Astrocyte (in vitro differentiated cells and primary cell): ENCODE measurements at regions not wholly inside any gene's neighbourhood (a gene's known extent, or its start where the extent isn't known, plus 50 kb on each side); places are given as distances from the start of the nearest gene placed in this dataset.

Experiments
- DNase-seq: peaks from one replicate; pipeline ENCODE4 v3.0.0-alpha.2; 2010; ENCODE audit warnings: low read depth
- FAIRE-seq: peaks from 2 replicates; lab custom pipeline; 2011; peaks lifted over from hg19 to GRCh38; lab: Jason Lieb, UNC
- H2AFZ ChIP-seq: 2 replicates; pipeline ENCODE4 v1.6.0; 2012; ENCODE audit warnings: low read depth, low read length, inconsistent platforms
- H3K27ac ChIP-seq: 2 replicates; pipeline ENCODE4 v1.5.1; 2011; ENCODE audit warnings: low read depth, low read length, inconsistent platforms
- H3K27me3 ChIP-seq: 2 replicates; pipeline ENCODE4 v1.6.0; 2011; ENCODE audit warnings: low read length, inconsistent platforms; ENCODE audit not compliant: insufficient read depth
- H3K36me3 ChIP-seq: 2 replicates; pipeline ENCODE4 v1.5.1; 2011; ENCODE audit warnings: low read length, inconsistent platforms; ENCODE audit not compliant: insufficient read depth
- H3K4me1 ChIP-seq: 2 replicates; pipeline ENCODE4 v1.5.1; 2011; ENCODE audit warnings: low read length, inconsistent platforms; ENCODE audit not compliant: insufficient read depth
- H3K4me2 ChIP-seq: 2 replicates; pipeline ENCODE4 v1.6.0; 2012; ENCODE audit warnings: low read length, inconsistent platforms
- H3K4me3 ChIP-seq: 2 replicates; pipeline ENCODE4 v1.5.1; 2011; ENCODE audit warnings: low read depth, mild to moderate bottlenecking, low read length, inconsistent platforms; ENCODE audit not compliant: insufficient read depth
- H3K79me2 ChIP-seq: 2 replicates; pipeline ENCODE4 v1.6.0; 2012; ENCODE audit warnings: mild to moderate bottlenecking, low read length, inconsistent platforms; ENCODE audit not compliant: insufficient read depth
- H3K9ac ChIP-seq: 2 replicates; pipeline ENCODE4 v1.6.0; 2012; ENCODE audit warnings: mild to moderate bottlenecking, low read length, inconsistent platforms
- H3K9me3 ChIP-seq: 2 replicates; pipeline ENCODE4 v1.5.1; 2012; ENCODE audit warnings: low read depth, mild to moderate bottlenecking, low read length, inconsistent platforms; ENCODE audit not compliant: insufficient read depth
- H4K20me1 ChIP-seq: 2 replicates; pipeline ENCODE4 v1.6.0; 2012; ENCODE audit warnings: low read length, inconsistent platforms; ENCODE audit not compliant: insufficient read depth
- H3K27ac Mint-ChIP-seq: one replicate; pipeline ENCODE4 v1.8.0; 2021; ENCODE audit warnings: mild to moderate bottlenecking, mixed read lengths; ENCODE audit not compliant: unreplicated experiment
- H3K27me3 Mint-ChIP-seq: one replicate; pipeline ENCODE4 v1.8.0; 2021; ENCODE audit warnings: low read depth, mixed read lengths; ENCODE audit not compliant: unreplicated experiment
- H3K36me3 Mint-ChIP-seq: one replicate; pipeline ENCODE4 v1.8.0; 2021; ENCODE audit warnings: low read depth, mixed read lengths; ENCODE audit not compliant: unreplicated experiment
- H3K4me1 Mint-ChIP-seq: one replicate; pipeline ENCODE4 v1.8.0; 2021; ENCODE audit warnings: low read depth, mixed read lengths; ENCODE audit not compliant: unreplicated experiment
- H3K4me3 Mint-ChIP-seq: one replicate; pipeline ENCODE4 v1.8.0; 2021; ENCODE audit warnings: mild to moderate bottlenecking, moderate library complexity, mixed read lengths; ENCODE audit not compliant: unreplicated experiment
- H3K9me3 Mint-ChIP-seq: one replicate; pipeline ENCODE4 v1.8.0; 2021; ENCODE audit warnings: mild to moderate bottlenecking, mixed read lengths; ENCODE audit not compliant: unreplicated experiment
- CTCF ChIP-seq: IDR thresholded peaks from 2 replicates; pipeline ENCODE4 v1.5.1; 2011; ENCODE audit warnings: low read depth, mild to moderate bottlenecking, inconsistent platforms, low read length, moderate library complexity; ENCODE audit not compliant: insufficient read depth
- EZH2 ChIP-seq: IDR thresholded peaks from 2 replicates; pipeline ENCODE4 v1.6.1; 2012; ENCODE audit warnings: mild to moderate bottlenecking, low read length, inconsistent platforms; ENCODE audit not compliant: insufficient read depth

DNA sequence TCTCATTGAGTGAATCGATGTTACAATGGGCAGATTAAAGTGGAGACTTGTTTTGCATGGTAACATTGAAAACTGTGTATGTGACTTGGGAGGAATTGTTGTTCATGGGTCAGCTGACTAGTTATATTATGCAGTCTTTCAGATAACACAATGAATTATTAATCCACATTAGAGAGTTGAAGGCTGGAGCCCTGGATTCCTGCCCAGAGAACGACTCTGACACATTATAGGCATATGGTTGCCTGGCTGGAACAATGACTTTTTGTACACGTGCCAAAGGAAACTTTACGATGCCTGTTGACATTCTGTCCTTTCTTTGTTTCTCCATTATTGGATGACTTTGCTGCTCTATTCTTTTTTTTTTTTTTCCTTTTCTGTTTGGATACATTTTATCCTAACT is 52.3 kb upstream of the TMEM229A start:
- Mint-ChIP-seq H3K4me3 (no peak overlapping the region), H3K27ac (no peak overlapping the region), H3K9me3 (peaks cover 1% of the 10 kb centered on the region), H3K36me3 (no peaks in the 10 kb centered on the region), H3K27me3 (peaks cover 2% of the 10 kb centered on the region), H3K4me1 (no peaks in the 10 kb centered on the region)
- H3K27ac ChIP-seq = no peak overlapping the region
- H3K4me1 ChIP-seq = no peaks in the 10 kb centered on the region
- no peak overlapping the region for H3K9ac ChIP-seq
- H3K27me3 ChIP-seq = no peaks in the 10 kb centered on the region
- no peak overlapping the region for H3K4me3 ChIP-seq
- no peaks in the 10 kb centered on the region for H3K79me2 ChIP-seq
- DNase-seq (no peak), FAIRE-seq (no peak)
- H3K4me2 ChIP-seq = peak overlapping the region; percentile 8
- TF ChIP-seq EZH2 = no peak
- TF ChIP-seq CTCF = no peak
- H3K9me3 ChIP-seq = no peaks in the 10 kb centered on the region
- no peaks in the 10 kb centered on the region for H4K20me1 ChIP-seq
- H2AFZ ChIP-seq = no peak overlapping the region
- H3K36me3 ChIP-seq = no peaks in the 10 kb centered on the region

- FAIRE-seq = no peak
- Histone ChIP-seq H3K79me2 (no peaks in the 10 kb centered on the region), H3K4me1 (no peaks in the 10 kb centered on the region), H3K27me3 (no peaks in the 10 kb centered on the region), H3K27ac (no peak overlapping the region), H2AFZ (no peak overlapping the region), H3K9ac (no peak overlapping the region), H3K36me3 (no peaks in the 10 kb centered on the region), H3K4me2 (no peak overlapping the region), H4K20me1 (no peaks in the 10 kb centered on the region), H3K4me3 (no peak overlapping the region), H3K9me3 (no peaks in the 10 kb centered on the region)
- Mint-ChIP-seq H3K4me1 (no peaks in the 10 kb centered on the region), H3K27me3 (peaks cover 2% of the 10 kb centered on the region), H3K9me3 (peaks cover 1% of the 10 kb centered on the region), H3K27ac (no peak overlapping the region), H3K4me3 (no peak overlapping the region), H3K36me3 (no peaks in the 10 kb centered on the region)
- DNase-seq = no peak
- TF ChIP-seq EZH2 (no peak), CTCF (no peak)
Observed at GRCh38 chr7:124084024-124084423, 51.2 kb upstream of the TMEM229A start.
